Stomach (tissue), 4 donors: ENCODE measurements at regions not wholly inside any gene's neighbourhood (a gene's known extent, or its start where the extent isn't known, plus 50 kb on each side); places are given as distances from the start of the nearest gene placed in this dataset.

Experiments
- CTCF ChIP-seq, 7 experiments: fragments of 450-650 bp in 4 of 7; fragments of 200-600 bp in 3 of 7; sonication (generic) in 3 of 7; IDR thresholded peaks; one replicate each; pipeline ENCODE4 v1.5.1; 2016 to 2019; ENCODE audit warnings: antibody characterized with exemption in 7 of 7, control low read depth in 2 of 7, mild to moderate bottlenecking in 1 of 7
- EP300 ChIP-seq: sonication (generic); formaldehyde crosslinking; IDR thresholded peaks from one replicate; pipeline ENCODE4 v1.6.1; 2017; ENCODE audit warnings: antibody characterized with exemption
- POLR2A ChIP-seq, 4 donors: fragments of 450-650 bp; IDR thresholded peaks; one replicate each; pipeline ENCODE4 v1.6.1; 2016; ENCODE audit warnings: antibody characterized with exemption in 4 of 4, control low read depth in 2 of 4, mild to moderate bottlenecking in 1 of 4, moderate library complexity in 1 of 4
- POLR2AphosphoS5 ChIP-seq, 3 donors: sonication (generic); formaldehyde crosslinking; IDR thresholded peaks; one replicate each; pipeline ENCODE4 v1.6.1; 2016; ENCODE audit warnings: antibody characterized with exemption in 3 of 3

- TF ChIP-seq CTCF (IDR thresholded peaks at IDR 0.05) = no peak
- TF ChIP-seq EP300 = no peak
- TF ChIP-seq POLR2A (IDR thresholded peaks at IDR 0.05) = no peak
- TF ChIP-seq POLR2AphosphoS5 (IDR thresholded peaks at IDR 0.05) = no peak
Observed at GRCh38 chr5:93018461-93018860, 562.6 kb downstream of the NR2F1-AS1 start.
